Endothelial cell of umbilical vein (primary cell): ENCODE measurements at regions not wholly inside any gene's neighbourhood (a gene's known extent, or its start where the extent isn't known, plus 50 kb on each side); places are given as distances from the start of the nearest gene placed in this dataset.

Experiments
- BruUV-seq: library from RNA; stranded (reverse); fragments of 400-500 nt; replicated peaks from 2 replicates; lab custom pipeline; 2021; lab: Mats Ljungman, UMichigan
- CTCF ChIA-PET: fragments of 300-600, 350-600 bp; sonication (Branson Sonifier 250); formaldehyde crosslinking; loops from one replicate; lab custom pipeline; 2021; ENCODE audit warnings: antibody characterized with exemption, inconsistent platforms; lab: Charles Lee
- POLR2A ChIA-PET: fragments of 300-600, 350-600 bp; sonication (Branson Sonifier 250); formaldehyde crosslinking; loops from one replicate; lab custom pipeline; 2021; ENCODE audit warnings: antibody characterized with exemption, inconsistent platforms; lab: Charles Lee
- DNase-seq: peaks from one replicate; pipeline ENCODE4 v3.0.0-alpha.2; 2011; ENCODE audit warnings: low read depth, low spot score
- FAIRE-seq: peaks from 2 replicates; lab custom pipeline; 2011; peaks lifted over from hg19 to GRCh38; lab: Jason Lieb, UNC
- H2AFZ ChIP-seq: 2 replicates; pipeline ENCODE4 v1.6.0; 2012; ENCODE audit warnings: low read depth, low read length, control low read depth, inconsistent platforms
- H3K27ac ChIP-seq: 2 replicates; pipeline ENCODE4 v1.5.1; 2011; ENCODE audit warnings: low read depth, mild to moderate bottlenecking, control low read depth, low read length, moderate library complexity; ENCODE audit not compliant: insufficient read depth
- H3K27me3 ChIP-seq, 2 experiments: 2 replicates each; pipeline versions ENCODE4 v1.6.0 to v1.6.1; 2011; ENCODE audit warnings: low read length in 2 of 2, mixed read lengths in 1 of 2; ENCODE audit not compliant: control insufficient read depth in 2 of 2, insufficient read depth in 2 of 2
- H3K36me3 ChIP-seq, 2 experiments: 2 replicates in 1 of 2; 3 replicates in 1 of 2; pipeline ENCODE4 v1.5.1; 2011; ENCODE audit warnings: low read length in 2 of 2, mild to moderate bottlenecking in 1 of 2, moderate library complexity in 1 of 2; ENCODE audit not compliant: control insufficient read depth in 2 of 2, insufficient read depth in 2 of 2; ENCODE audit errors: extremely low read depth in 1 of 2
- H3K4me1 ChIP-seq: 3 replicates; pipeline ENCODE4 v1.5.1; 2011; ENCODE audit warnings: mild to moderate bottlenecking, low read length; ENCODE audit not compliant: control insufficient read depth, insufficient read depth; ENCODE audit errors: extremely low read depth
- H3K4me2 ChIP-seq: 2 replicates; pipeline ENCODE4 v1.6.1; 2011; ENCODE audit warnings: low read length, control low read depth, mixed read lengths; ENCODE audit not compliant: insufficient read depth
- H3K4me3 ChIP-seq, 3 experiments: fragments of 200-600 bp in 1 of 3; sonication (generic), shearing (Covaris generic) in 1 of 3; replicated peaks in 1 of 3; 2 replicates each; pipeline ENCODE4 v1.5.1; 2011 to 2016; ENCODE audit warnings: control low read depth in 3 of 3, low read length in 3 of 3, mild to moderate bottlenecking in 2 of 3, inconsistent platforms in 1 of 3, low read depth in 1 of 3, moderate library complexity in 1 of 3; ENCODE audit not compliant: insufficient read depth in 1 of 3
- H3K79me2 ChIP-seq: 2 replicates; pipeline ENCODE4 v1.6.0; 2012; ENCODE audit warnings: low read length, inconsistent platforms; ENCODE audit not compliant: control insufficient read depth, insufficient read depth
- H3K9ac ChIP-seq: replicated peaks from 2 replicates; pipeline ENCODE3; 2011; ENCODE audit warnings: low read length, control low read depth; ENCODE audit not compliant: insufficient read depth; ENCODE audit errors: extremely low read depth
- H3K9me1 ChIP-seq: replicated peaks from 3 replicates; pipeline ENCODE4 v1.6.0; 2011; ENCODE audit warnings: mild to moderate bottlenecking, low read length; ENCODE audit not compliant: control insufficient read depth, insufficient read depth; ENCODE audit errors: extremely low read depth
- H3K9me3 ChIP-seq: replicated peaks from 2 replicates; pipeline ENCODE4 v1.5.1; 2012; ENCODE audit warnings: low read length, inconsistent platforms; ENCODE audit not compliant: control insufficient read depth, insufficient read depth
- H4K20me1 ChIP-seq: replicated peaks from 2 replicates; pipeline ENCODE3; 2011; ENCODE audit warnings: mild to moderate bottlenecking, low read length; ENCODE audit not compliant: control insufficient read depth, insufficient read depth; ENCODE audit errors: extremely low read depth
- EZH2 ChIP-seq: IDR thresholded peaks from 2 replicates; pipeline ENCODE4 v1.6.1; 2012; ENCODE audit warnings: borderline replicate concordance, low read depth, mild to moderate bottlenecking, moderate library complexity, low read length, inconsistent platforms; ENCODE audit not compliant: severe bottlenecking
- FOS ChIP-seq: IDR thresholded peaks from 2 replicates; pipeline ENCODE4 v1.6.1; 2011; ENCODE audit warnings: mild to moderate bottlenecking, low read length, moderate library complexity, borderline replicate concordance; ENCODE audit not compliant: insufficient read depth
- GATA2 ChIP-seq: IDR thresholded peaks from 2 replicates; pipeline ENCODE4 v1.7.0; 2011; ENCODE audit warnings: low read depth, mild to moderate bottlenecking, moderate library complexity, mixed read lengths, low read length; ENCODE audit not compliant: insufficient read length, insufficient read depth
- JUN ChIP-seq: IDR thresholded peaks from 2 replicates; pipeline ENCODE4 v1.6.1; 2011; ENCODE audit warnings: borderline replicate concordance, low read depth; ENCODE audit not compliant: insufficient read length, insufficient read depth
- MYC ChIP-seq: IDR thresholded peaks from one replicate; pipeline ENCODE4 v1.6.1; 2011; ENCODE audit warnings: mild to moderate bottlenecking, low read depth, low read length
- POLR2A ChIP-seq: IDR thresholded peaks from 2 replicates; pipeline ENCODE4 v1.6.1; 2012; ENCODE audit warnings: low read depth, mild to moderate bottlenecking, control low read depth, low read length
- POLR2AphosphoS5 ChIP-seq: IDR thresholded peaks from 2 replicates; pipeline ENCODE4 v1.6.1; 2012; ENCODE audit warnings: low read depth, mild to moderate bottlenecking, control low read depth, low read length, moderate library complexity; ENCODE audit not compliant: insufficient read depth
- dilution Hi-C: fragments of 300-500 bp; cut with MboI; formaldehyde crosslinking; loops from one replicate; pipeline ENCODE4 v1.15.0; 2019; ENCODE audit warnings: low sequenced_read_pairs; ENCODE audit not compliant: extremely low pct_ligation_motif_present
- intact Hi-C: fragments of 100-400 bp; cut with micrococcal nuclease; formaldehyde crosslinking; loops from one replicate; pipeline ENCODE4 v1.10.0; 2022
- TF ChIP-seq, protein P1 (sequence below), 2 donors: IDR thresholded peaks; 1 replicate in 1 of 2; 2 replicates in 1 of 2; pipeline ENCODE4 v1.5.1; 2011; ENCODE audit warnings: low read length in 2 of 2, mild to moderate bottlenecking in 2 of 2, moderate library complexity in 2 of 2, control low read depth in 1 of 2, inconsistent platforms in 1 of 2, low read depth in 1 of 2; ENCODE audit not compliant: insufficient read depth in 1 of 2; ENCODE audit errors: extremely low read depth in 1 of 2
- TF ChIP-seq, protein P2 (sequence below): IDR thresholded peaks from 2 replicates; pipeline ENCODE4 v1.6.1; 2011; ENCODE audit not compliant: insufficient read depth, insufficient read length

GRCh38 chr18:70417847-70418246 lies 129.0 kb downstream of the SOCS6 start:
- H3K9me3 ChIP-seq: no peaks in the 10 kb centered on the region

More at GRCh38 chr18:70417847-70418246, 129.0 kb downstream of the SOCS6 start:
- H3K79me2 ChIP-seq: no peaks in the 10 kb centered on the region
- CTCF ChIA-PET: interaction anchor here (1.2 to 2.1 kb wide), 2 partner anchors 10 to 16 kb away, joined by 3 to 12 read pairs; no protein-coding TSS in a partner anchor
- H3K27me3 ChIP-seq: no peaks in the 10 kb centered on the region
- H3K9me1 ChIP-seq: no peaks in the 10 kb centered on the region
- no peak overlapping the region for H3K27ac ChIP-seq
- DNase-seq (no peak), FAIRE-seq (no peak)
- no peaks in the 10 kb centered on the region for H3K36me3 ChIP-seq
- no peak overlapping the region for H3K9ac ChIP-seq
- no TSS peak for BruUV-seq
- dilution Hi-C loops: no loop called here
- POLR2A ChIA-PET: no interaction called here
- no peak overlapping the region for H3K4me3 ChIP-seq
- intact Hi-C loops: no loop called here
- H3K4me2 ChIP-seq: no peak overlapping the region
- TF ChIP-seq POLR2AphosphoS5 (no peak), MYC (no peak), JUN (no peak), EZH2 (no peak), FOS (no peak), POLR2A (no peak), GATA2 (no peak)
- TF ChIP-seq, protein P1, sequence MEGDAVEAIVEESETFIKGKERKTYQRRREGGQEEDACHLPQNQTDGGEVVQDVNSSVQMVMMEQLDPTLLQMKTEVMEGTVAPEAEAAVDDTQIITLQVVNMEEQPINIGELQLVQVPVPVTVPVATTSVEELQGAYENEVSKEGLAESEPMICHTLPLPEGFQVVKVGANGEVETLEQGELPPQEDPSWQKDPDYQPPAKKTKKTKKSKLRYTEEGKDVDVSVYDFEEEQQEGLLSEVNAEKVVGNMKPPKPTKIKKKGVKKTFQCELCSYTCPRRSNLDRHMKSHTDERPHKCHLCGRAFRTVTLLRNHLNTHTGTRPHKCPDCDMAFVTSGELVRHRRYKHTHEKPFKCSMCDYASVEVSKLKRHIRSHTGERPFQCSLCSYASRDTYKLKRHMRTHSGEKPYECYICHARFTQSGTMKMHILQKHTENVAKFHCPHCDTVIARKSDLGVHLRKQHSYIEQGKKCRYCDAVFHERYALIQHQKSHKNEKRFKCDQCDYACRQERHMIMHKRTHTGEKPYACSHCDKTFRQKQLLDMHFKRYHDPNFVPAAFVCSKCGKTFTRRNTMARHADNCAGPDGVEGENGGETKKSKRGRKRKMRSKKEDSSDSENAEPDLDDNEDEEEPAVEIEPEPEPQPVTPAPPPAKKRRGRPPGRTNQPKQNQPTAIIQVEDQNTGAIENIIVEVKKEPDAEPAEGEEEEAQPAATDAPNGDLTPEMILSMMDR (IDR thresholded peaks at IDR 0.05; ENCODE audit: extremely low read depth in 1 of 2, insufficient read depth in 1 of 2, low read depth in 1 of 2, low read length in 2 of 2): no peak
- TF ChIP-seq, protein P2, sequence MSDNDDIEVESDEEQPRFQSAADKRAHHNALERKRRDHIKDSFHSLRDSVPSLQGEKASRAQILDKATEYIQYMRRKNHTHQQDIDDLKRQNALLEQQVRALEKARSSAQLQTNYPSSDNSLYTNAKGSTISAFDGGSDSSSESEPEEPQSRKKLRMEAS: no peak
- H2AFZ ChIP-seq: no peak overlapping the region
- no peaks in the 10 kb centered on the region for H4K20me1 ChIP-seq
- peaks cover 30% of the 10 kb centered on the region for H3K4me1 ChIP-seq
